Activated CD4-positive, alpha-beta T cell treated with anti-CD3 and anti-CD28 coated beads, Interleukin-2, Interleukin-6, amounts not matched to agents 100 ng/mL and 50 ng/mL, durations not matched to agents 16 hours and 8 hours (primary cell): ENCODE measurements at regions not wholly inside any gene's neighbourhood (a gene's known extent, or its start where the extent isn't known, plus 50 kb on each side); places are given as distances from the start of the nearest gene placed in this dataset.
"Not testable (repeated sequence)": the region's sequence is repeated elsewhere in the genome, so short reads cannot be mapped to it uniquely, and the experiment has no call there.

ENCODE experiments used
- DNase-seq: peaks from one replicate; pipeline ENCODE4 v3.0.0-alpha.2; 2020

GRCh38 chr7:156590212-156590611, 50.4 kb upstream of the RNF32 start:
- no peak for DNase-seq

DNA sequence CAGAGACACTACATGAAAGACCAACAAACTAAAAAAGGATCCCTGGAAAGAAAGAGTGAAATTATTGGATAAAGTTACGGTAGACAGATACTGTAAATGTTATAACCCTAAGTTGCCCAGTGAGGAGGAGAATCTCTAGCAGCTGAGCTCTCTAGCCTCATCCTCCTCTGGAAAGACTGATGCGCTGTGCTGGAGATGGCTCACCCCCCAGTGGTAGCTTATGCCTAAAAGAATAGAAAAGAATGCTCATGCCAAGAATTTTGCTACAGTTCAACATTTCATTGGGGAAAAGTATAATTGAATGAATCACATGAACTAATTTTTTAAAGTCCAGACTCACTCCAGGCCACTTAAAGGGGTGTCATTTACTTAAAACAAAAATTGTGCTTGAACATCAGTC, 50.8 kb upstream of the RNF32 start:
- no peak for DNase-seq

DNA sequence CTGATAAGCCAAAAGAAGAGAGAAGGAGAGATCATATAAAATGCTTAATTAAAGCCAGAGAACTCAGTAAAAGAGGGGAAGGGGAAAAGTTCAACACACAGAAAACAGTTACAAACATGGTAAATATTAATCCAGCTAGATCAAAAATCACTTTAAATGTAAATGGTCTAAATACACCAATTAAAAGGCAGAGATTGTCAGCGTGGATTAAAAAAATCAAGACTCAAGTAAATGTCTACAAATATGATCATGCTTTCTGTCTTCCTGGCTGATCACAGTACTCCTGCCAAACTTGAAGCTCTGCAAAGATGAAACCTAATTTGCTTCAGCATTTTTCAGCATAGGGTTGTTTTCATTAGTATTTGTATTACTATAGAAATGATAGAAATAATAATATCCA, 54.6 kb upstream of the RNF32 start:
- no peak for DNase-seq

- DNase-seq, result no peak
These were observed 55.4 kb upstream of the RNF32 start for GRCh38 chr7:156585025-156585648.

- DNase-seq, result no peak
These were observed 57.9 kb upstream of the RNF32 start for GRCh38 chr7:156582591-156583123.

GRCh38 chr7:156580036-156580435, 60.5 kb upstream of the RNF32 start:
- no peak for DNase-seq

- DNase-seq, result no peak
These were observed 61.0 kb upstream of the RNF32 start for GRCh38 chr7:156579566-156579965.

DNA sequence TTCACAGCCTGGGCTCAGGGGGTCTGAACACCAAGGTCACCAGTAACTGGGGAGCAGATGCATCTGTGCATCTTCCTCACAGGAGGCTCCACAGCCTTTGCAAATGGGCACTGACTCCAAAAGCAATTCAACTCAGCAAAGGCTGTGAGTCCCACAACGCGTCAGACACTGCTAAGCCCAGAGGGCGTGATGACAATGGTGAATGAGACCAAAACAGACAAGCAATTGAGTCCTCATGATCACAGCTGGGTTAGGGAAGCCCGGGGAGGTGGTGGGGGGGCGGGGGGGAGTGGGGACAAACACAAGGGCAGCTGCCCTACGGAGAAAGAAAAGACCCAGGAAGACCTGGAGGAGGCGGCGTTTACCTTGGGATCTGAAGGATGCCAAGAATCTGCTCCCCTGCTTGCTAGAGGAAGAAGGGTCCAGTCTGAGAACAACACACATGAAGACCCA, 61.6 kb upstream of the RNF32 start:
- DNase-seq, result no peak

- DNase-seq, result no peak
These were observed 62.0 kb upstream of the RNF32 start for GRCh38 chr7:156578578-156578940.

DNA sequence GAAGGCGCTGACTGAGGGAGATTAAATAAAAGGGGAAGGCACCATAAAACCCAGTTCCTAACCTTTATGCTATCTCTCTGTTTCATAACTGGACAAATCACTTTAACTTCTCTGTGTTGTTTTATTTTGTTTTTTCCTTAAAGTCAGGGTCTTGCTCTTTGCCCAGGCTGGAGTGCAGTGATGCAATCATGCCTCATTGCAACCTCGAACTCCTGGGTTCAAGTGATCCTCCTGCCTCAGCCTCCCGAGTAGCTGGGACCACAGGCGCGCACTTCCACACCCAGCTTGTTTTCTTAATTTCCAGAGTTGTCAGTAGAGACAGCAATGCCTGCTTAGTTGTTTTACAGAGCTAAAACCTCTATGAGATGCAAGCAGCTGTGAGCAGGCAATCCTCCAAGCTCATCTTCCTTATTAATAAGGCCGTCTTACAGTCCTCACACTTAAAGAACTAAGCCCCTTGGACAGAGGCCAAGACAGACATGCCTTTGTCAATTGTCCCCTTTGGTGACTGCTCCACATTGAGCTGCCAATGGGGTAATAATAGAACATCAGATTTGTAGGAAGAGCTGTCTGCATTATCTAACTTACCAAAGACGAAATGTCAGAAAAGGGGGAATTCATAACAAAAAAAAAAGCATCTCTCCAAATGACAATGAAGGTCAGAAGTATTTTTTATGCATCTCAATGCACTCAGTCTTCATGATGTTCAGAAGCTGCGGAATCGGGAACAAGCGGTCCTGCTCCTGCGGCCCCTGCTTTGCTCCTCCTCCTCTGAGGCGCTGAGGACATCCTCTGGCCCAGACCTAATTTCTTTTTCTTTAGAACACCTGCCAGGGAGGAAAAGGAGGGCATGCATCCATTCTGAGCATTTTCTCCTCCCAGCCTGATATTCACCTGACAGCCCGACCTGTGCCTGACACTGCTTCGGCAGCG, 62.7 kb upstream of the RNF32 start:
- DNase-seq, result no peak

GRCh38 chr7:156576216-156577058, 64.1 kb upstream of the RNF32 start:
- DNase-seq, result no peak

DNA sequence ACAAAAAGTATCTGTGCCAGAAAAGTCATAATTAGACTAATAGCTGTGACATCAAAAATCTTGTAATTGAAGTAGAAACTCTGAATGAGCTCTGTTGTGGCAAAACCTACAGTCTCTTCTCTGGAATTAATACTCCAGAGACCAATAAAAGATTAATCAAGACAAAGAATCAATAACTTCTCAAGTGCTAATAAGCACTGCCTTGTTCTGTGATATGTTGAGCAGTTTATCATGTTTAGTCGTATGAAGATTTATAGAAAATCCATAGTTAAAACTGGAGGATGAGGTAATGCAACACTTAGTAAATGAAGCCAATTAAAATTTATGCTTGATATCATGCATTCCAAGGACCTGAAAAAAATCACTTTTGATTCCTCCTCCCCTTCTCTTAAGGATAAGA, 72.3 kb upstream of the RNF32 start:
- no peak for DNase-seq

DNA sequence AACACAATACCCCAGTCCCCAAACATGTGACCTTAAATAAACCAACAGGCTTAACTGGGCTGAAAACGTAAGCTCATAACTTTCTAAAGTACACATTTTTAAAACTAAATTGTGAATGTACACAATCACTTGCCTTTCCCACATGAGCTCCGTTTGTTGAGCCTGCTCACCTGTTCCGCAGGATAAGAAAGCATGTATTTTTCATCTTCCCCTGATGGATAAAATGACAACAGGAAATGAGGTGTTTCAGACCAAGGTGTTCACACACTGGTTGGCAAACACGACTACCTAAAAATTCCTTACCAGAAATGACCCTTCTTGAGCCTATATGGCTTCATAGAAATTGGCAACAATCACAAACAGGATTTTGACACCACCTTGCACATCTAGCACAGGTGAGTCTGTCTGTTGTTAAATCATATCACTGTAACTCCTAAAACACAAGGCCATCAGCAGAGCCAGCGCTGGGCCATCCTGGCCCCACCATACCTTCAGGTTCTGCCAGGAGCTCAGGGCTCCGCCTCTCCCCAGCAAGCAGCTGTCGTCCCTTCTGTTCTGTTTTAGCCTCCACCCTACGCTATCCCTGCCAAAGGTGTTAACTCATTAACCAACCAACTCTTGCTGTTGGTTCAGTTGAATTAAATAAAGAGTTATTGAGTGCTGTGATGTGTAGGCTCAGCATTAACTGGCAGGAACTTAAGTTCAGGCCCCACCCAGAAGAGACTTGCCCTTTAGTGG, 73.6 kb upstream of the RNF32 start:
- DNase-seq, result no peak

DNA sequence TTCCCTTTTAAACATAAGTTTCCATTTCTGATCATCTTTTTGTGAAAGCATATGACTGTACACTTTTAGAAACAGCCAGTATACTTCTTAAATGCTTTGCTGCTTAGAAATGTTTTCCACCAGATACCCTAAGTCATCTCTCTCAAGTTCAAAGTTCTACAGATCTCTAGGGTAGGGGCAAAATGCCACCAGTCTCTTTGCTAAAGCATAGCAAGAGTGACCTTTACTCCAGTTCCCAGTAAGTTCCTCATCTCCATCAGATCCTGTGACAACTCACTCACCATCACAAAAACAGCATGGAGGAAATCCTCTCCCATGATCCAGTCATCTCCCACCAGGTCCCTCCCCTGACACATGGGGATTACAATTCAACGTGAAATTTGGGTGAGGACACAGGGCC, 75.6 kb upstream of the RNF32 start:
- DNase-seq, result not testable (repeated sequence)

DNA sequence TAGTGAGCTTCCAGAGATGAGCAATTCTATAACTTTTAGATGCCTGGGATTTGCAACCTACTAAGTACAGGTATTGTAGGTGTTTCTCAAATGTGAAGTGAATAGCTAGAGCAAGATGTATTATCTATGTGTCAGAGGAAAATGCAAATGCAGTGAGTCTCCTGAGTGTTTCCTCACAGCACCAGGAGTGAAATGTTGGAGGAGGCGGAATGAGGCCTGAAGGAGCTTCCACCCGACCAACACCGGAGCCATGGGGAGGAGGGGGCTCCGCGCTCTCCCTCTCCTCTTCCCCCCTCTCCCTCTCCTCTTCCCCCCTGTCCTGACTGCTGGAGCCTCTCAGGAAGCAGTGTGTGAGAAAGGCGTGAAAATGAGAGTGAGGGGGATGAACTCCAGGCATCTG, 79.9 kb upstream of the RNF32 start:
- no peak for DNase-seq

DNA sequence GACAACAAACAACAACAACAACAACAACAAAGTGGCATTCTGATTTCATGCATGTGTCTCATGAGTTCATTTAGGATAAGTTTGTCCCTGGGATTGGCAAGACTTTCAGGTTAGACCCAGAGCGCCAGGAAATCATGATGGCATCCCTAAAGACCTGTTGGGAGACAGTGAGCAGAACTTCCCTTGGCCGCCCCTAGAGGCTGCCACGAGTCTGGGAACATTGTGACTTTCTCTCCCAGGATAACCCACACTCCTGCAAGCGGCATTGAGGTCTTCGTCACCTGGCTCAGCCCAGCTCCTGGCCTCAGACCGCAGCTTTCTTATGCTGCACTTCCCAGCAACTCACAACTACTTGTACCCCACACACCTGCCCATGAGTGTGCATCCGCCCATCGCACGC, 80.5 kb upstream of the RNF32 start:
- DNase-seq, result no peak

GRCh38 chr7:156559001-156559400, 81.6 kb upstream of the RNF32 start:
- DNase-seq, result no peak

DNA sequence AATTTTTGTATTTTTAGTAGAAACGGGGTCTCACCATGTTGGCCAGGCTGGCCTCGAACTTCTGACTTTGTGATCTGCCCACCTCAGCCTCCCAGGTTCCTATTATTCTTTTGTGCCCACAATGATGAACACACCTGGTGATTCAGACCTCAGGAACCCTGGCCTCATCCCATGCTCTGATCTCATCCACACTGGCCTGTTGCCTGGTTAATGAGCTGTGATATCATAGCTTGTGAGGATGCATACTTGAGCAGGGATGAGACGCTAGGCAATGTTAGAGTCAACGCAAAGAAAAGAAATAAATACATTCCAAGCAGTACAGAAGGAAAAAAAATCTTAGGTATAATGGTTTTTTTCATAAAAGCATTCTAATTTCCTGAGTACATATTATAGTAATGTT, 82.4 kb upstream of the RNF32 start:
- DNase-seq, result no peak

- no peak for DNase-seq
These were observed 84.5 kb upstream of the RNF32 start for GRCh38 chr7:156556083-156556482.

DNA sequence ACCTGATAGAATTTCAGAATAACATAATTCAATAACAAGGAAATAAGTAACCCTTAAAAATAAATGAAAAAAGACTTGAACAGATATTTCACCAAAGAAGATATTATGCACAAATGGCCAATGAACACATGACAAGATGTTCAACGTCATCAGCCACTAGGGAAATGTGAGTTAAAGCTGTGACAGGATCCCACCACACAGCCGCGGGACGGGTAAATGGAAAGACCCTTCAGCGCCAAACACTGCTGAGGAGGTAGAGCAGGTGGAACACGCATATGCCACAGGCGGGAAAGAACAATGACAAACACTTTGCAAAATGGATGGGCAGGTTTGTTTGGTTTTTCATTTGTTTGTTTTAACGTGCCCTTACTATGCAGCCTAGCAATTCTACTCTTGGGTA, 86.1 kb upstream of the RNF32 start:
- no peak for DNase-seq

DNA sequence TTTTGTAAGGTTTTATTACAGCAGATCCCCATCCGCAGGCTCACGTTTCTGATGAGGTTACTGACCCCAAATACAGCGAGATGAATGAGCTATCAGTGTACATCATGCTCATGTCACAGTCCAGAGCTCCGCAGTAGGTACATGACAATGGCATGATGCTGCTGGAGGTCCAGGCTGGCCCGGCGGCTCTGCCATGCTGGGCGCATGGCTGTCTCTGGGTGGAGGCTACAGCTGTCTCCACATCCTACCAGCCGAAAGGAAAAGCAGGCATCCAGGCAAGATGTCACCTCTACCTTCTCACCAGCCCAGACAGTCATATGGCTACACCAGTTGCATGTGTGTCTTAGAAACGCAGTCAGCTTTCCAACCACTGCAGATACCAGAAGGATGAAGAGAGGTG, 90.9 kb upstream of the RNF32 start:
- no peak for DNase-seq

DNA sequence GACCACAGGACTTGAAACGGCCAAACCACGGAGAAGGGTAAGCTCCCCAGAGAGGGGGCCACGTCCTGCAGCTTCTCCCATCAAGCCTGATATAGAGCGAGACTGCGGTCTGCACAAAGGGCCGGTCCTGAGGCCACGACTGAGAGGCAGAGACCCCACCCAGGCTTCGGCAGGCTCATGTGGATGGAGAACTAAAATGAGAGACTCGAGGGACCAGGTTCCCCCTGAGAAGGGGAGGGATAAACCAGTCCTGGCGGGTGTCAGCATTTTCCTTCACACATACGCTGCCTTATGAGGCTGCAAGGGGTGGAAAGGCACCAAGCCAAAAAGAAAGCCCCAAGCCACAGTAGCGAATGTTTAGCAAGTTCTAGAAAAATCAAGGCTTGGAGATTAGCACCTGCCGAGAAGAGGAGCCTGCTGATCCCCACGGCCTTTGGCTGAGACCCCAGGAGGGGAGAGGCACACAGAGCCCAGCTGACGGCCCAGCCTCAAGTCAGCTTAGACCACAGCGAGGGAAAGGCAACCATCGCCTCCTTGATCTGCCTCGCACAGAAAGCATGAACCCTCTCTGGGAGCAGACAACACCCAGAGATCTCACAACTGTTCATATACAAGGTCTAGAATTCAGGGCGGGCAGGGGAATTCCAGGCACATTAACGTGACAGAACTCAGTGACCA, 92.6 kb upstream of the RNF32 start:
- DNase-seq, result no peak
